ENCODE measurements at regions not wholly inside any gene's neighbourhood (a gene's known extent, or its start where the extent isn't known, plus 50 kb on each side); places are given as distances from the start of the nearest gene placed in this dataset.
A peak's percentile ranks its signal among the peaks of the same experiment; 100 is the strongest.

- H2AFZ ChIP-seq (ENCODE audit: insufficient read depth, low read depth, low read length, poor library complexity, severe bottlenecking), result no peak overlapping the region
- H3K9ac ChIP-seq (ENCODE audit: insufficient read depth, low read length, poor library complexity, severe bottlenecking), result no peak overlapping the region
- no peaks in the 10 kb centered on the region for H3K27me3 ChIP-seq (ENCODE audit: control insufficient read depth in 2 of 2, insufficient read depth in 2 of 2, low read length in 2 of 2)
- H3K79me2 ChIP-seq (ENCODE audit: insufficient read depth, low read length), result no peaks in the 10 kb centered on the region
- no peaks in the 10 kb centered on the region for H3K36me3 ChIP-seq (replicated peaks in 1 of 2; ENCODE audit: control insufficient read depth in 1 of 2, insufficient read depth in 2 of 2, low read length in 2 of 2)
- Mint-ChIP-seq H3K27ac (no peak overlapping the region), H3K27me3 (ENCODE audit: low read depth in 3 of 3) (peaks cover 0 to 3% (median 0%) of the 10 kb centered on the region in 3 donors), H3K4me3 (no peak overlapping the region), H3K9me3 (no peaks in the 10 kb centered on the region), H3K4me1 (no peaks in the 10 kb centered on the region), H3K36me3 (no peaks in the 10 kb centered on the region)
- no peaks in the 10 kb centered on the region for H3K4me1 ChIP-seq (ENCODE audit: control insufficient read depth in 1 of 2, insufficient read depth in 2 of 2, low read length in 2 of 2)
- intact Hi-C loops (cut with micrococcal nuclease), result no loop called here
- peak; percentile 1 to 17 (median 9) for DNase-seq
- WGBS (ENCODE audit: insufficient coverage), result 89% methylated on average over 4 of the region's 8 CpGs
- no peaks in the 10 kb centered on the region for H3K9me3 ChIP-seq (replicated peaks in 1 of 2; ENCODE audit: control insufficient read depth in 1 of 2, insufficient read depth in 1 of 2, low read length in 2 of 2)
- TF ChIP-seq CTCF (IDR thresholded peaks at IDR 0.05), result peak; percentile 53
- no peak overlapping the region for H3K4me3 ChIP-seq (replicated peaks in 1 of 3; ENCODE audit: low read depth in 2 of 3, low read length in 3 of 3)
- no peaks in the 10 kb centered on the region for H4K20me1 ChIP-seq (ENCODE audit: insufficient read depth, low read length)
- H3K4me2 ChIP-seq (replicated peaks; ENCODE audit: extremely low read depth, low read length, poor library complexity, severe bottlenecking), result no peak overlapping the region
- H3K27ac ChIP-seq (ENCODE audit: low read depth in 1 of 2, low read length in 2 of 2), result no peak overlapping the region
These were observed 814.8 kb downstream of the MAFB start for GRCh38 chr20:39874049-39874893.

- Histone ChIP-seq H3K4me3 (replicated peaks in 1 of 3; ENCODE audit: low read depth in 2 of 3, low read length in 3 of 3) (no peak overlapping the region), H3K4me1 (ENCODE audit: control insufficient read depth in 1 of 2, insufficient read depth in 2 of 2, low read length in 2 of 2) (no peaks in the 10 kb centered on the region), H2AFZ (ENCODE audit: insufficient read depth, low read depth, low read length, poor library complexity, severe bottlenecking) (no peak overlapping the region), H3K9me3 (replicated peaks in 1 of 2; ENCODE audit: control insufficient read depth in 1 of 2, insufficient read depth in 1 of 2, low read length in 2 of 2) (no peaks in the 10 kb centered on the region), H3K27me3 (ENCODE audit: control insufficient read depth in 2 of 2, insufficient read depth in 2 of 2, low read length in 2 of 2) (no peaks in the 10 kb centered on the region), H3K79me2 (ENCODE audit: insufficient read depth, low read length) (no peaks in the 10 kb centered on the region), H3K36me3 (replicated peaks in 1 of 2; ENCODE audit: control insufficient read depth in 1 of 2, insufficient read depth in 2 of 2, low read length in 2 of 2) (no peaks in the 10 kb centered on the region), H3K9ac (ENCODE audit: insufficient read depth, low read length, poor library complexity, severe bottlenecking) (no peak overlapping the region), H3K27ac (ENCODE audit: low read depth in 1 of 2, low read length in 2 of 2) (no peak overlapping the region), H3K4me2 (replicated peaks; ENCODE audit: extremely low read depth, low read length, poor library complexity, severe bottlenecking) (no peak overlapping the region), H4K20me1 (ENCODE audit: insufficient read depth, low read length) (no peaks in the 10 kb centered on the region)
- no peaks in the 10 kb centered on the region for H3K4me1 Mint-ChIP-seq
- H3K27ac Mint-ChIP-seq, result no peak overlapping the region
- intact Hi-C loops (cut with micrococcal nuclease), result no loop called here
- peaks cover 0 to 2% (median 0%) of the 10 kb centered on the region in 3 donors for H3K27me3 Mint-ChIP-seq (ENCODE audit: low read depth in 3 of 3)
- no peak for TF ChIP-seq CTCF (IDR thresholded peaks at IDR 0.05)
- H3K36me3 Mint-ChIP-seq, result no peaks in the 10 kb centered on the region
- H3K4me3 Mint-ChIP-seq, result no peak overlapping the region
- no peak for DNase-seq
- no CpG with 5 or more reads among the region's 2 CpGs for WGBS (ENCODE audit: insufficient coverage)
- no peaks in the 10 kb centered on the region for H3K9me3 Mint-ChIP-seq
These were observed 815.8 kb downstream of the MAFB start for GRCh38 chr20:39873286-39873685.
